ENCODE measurements at regions not wholly inside any gene's neighbourhood (a gene's known extent, or its start where the extent isn't known, plus 50 kb on each side); places are given as distances from the start of the nearest gene placed in this dataset.

DNA sequence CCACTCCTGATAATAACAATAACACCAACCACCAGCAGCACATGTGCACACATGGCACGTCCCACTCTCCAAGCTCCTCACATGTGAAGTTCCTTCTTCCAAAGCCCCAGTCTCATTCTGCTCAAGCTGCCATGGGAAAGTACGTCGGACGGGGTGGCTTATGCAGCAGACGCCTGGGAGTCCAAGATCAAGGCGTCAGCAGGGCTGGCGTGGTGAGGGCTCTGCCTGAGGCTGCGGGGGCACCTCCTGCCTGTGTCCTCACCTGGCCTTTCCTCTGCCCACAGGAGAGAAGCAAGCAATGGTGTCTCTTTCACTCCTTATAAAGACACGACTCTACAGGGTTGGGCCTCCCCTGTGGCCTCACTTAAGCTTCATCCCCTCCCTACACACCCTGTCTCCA, 68.8 kb upstream of the INSIG1 start:
- no peak for DNase-seq (ENCODE audit: low read depth)
- no peak for TF ChIP-seq CTCF (IDR thresholded peaks at IDR 0.05; ENCODE audit: insufficient read depth, low read depth, low read length, missing control alignments)
- no peak overlapping the region for H3K4me3 ChIP-seq (ENCODE audit: low read length)

DNA sequence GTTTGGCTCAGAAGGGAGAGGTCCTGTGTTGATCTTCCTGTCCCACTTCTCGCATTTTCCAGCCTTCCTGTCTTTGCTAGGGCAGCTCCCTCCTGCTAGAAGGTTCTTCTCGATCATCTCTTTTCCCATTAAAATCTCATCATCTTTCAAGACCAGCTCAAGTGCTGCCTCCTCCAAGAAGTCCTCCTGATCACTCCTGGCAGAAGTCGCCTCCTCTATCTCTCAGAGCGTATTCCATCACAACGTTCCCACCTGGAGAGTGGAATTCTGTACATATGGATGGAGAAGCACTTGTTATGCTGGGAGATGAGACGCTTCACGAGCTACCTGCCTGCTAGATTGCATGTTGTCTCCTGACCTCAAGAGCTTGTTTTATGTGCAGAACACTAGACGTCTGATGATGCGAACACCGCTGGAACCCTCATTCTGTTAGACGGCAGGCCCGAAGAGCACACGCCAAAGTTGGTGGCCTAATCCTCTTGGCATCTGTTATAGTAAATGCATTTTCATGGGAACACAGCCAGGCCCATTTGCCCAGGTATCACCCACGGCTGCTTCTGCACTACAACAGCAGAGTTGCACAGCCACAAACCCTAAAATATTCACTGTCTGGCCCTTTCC, 68.0 kb upstream of the INSIG1 start:
- no peak for DNase-seq (ENCODE audit: low read depth)
- TF ChIP-seq CTCF (IDR thresholded peaks at IDR 0.05; ENCODE audit: insufficient read depth, low read depth, low read length, missing control alignments): no peak
- H3K4me3 ChIP-seq (ENCODE audit: low read length): no peak overlapping the region

DNA sequence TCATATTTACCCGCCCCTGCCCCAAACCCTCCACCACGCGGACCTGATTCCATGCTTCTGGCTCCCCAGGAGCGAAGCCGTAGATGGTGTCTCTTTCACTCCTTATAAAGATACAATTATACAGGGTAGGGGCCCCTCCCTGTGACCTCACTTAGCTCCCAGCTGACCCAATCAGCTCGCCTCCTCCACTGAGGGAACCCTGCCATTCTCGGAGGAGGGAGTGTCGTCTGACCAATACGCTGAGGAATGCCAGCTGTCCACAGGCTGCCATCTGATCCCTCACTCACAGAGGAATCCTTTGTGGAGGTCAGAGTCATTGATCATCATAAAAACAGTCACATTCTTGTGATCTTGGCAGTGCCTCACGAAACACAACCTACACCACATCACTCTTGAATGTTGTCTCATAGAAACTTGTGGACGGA, 67.5 kb upstream of the INSIG1 start:
- peak; percentile 91 for DNase-seq (ENCODE audit: low read depth)
- no peak for TF ChIP-seq CTCF (IDR thresholded peaks at IDR 0.05; ENCODE audit: insufficient read depth, low read depth, low read length, missing control alignments)
- no peak overlapping the region for H3K4me3 ChIP-seq (ENCODE audit: low read length)

DNA sequence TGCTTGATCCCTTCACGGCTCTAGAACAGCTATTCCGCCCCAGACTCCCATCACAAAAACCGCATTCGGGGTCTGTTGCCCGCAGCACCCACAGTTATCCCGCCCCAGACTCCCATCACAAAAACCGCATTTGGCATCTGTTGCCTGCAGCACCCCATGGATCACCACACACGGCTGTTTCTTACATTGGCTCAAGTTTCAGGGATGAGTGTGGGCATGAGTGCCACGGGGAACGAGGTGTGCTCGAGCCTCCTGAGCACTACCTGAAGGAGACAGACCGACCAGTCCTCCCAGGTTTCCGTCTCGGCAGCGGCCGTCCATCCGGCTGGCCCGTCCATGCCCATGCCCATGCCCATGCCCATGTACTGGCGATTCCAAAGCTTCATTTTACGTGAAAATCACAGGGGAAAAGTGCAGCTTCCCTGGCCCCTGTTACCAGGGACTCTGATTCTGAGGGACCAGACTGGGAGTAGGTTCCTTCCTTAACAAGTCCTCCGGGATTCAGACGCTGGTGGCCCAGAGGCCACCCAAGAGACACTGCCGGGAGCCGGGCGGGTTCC, 66.4 kb upstream of the INSIG1 start:
- H3K4me3 ChIP-seq (ENCODE audit: low read length): no peak overlapping the region
- DNase-seq (ENCODE audit: low read depth): no peak
- no peak for TF ChIP-seq CTCF (IDR thresholded peaks at IDR 0.05; ENCODE audit: insufficient read depth, low read depth, low read length, missing control alignments)

DNA sequence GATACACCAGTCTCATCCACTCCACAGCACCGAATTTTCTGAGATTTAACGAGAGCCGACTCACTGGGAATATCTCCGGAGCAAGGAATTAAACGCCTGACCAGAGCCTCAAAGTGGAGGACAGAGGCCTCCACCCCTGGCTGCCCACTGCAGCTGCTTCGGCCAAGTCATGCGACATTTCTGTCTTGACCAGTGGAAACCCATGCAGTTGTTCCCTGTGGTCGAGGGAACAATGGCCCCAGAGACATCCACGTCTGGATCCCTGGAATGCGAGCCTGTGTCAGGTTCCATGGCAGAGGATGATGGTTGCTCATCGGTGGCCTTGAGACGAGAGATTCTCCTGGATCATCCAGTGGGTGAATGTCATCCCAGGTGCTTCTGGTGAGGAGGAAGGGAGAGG, 65.7 kb upstream of the INSIG1 start:
- TF ChIP-seq CTCF (IDR thresholded peaks at IDR 0.05; ENCODE audit: insufficient read depth, low read depth, low read length, missing control alignments): no peak
- no peak overlapping the region for H3K4me3 ChIP-seq (ENCODE audit: low read length)

DNA sequence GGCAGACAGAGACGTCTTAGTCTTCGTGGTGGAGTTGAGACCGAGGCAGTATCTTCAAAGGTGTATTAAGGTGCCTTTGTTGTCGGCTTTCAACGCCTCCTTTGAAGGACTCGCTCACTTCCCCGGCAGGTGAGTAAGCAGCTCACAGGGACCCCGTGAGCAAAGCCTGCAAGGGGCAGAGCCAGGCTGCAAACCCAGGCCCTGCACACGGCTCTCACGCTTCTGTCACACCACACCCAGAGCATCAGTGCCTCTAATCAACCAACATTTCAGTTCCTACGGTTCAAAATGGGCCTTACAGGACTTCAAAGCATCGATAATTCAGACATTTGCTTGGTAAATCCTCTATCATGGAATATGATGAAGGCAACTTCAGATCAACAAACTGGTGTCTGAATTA, 64.8 kb upstream of the INSIG1 start:
- no peak for TF ChIP-seq CTCF (IDR thresholded peaks at IDR 0.05; ENCODE audit: insufficient read depth, low read depth, low read length, missing control alignments)
- H3K4me3 ChIP-seq (ENCODE audit: low read length): no peak overlapping the region
- DNase-seq (ENCODE audit: low read depth): no peak

More for the DNA sequence above, 65.7 kb upstream of the INSIG1 start:
- DNase-seq (ENCODE audit: low read depth): no peak
